Retinal pigment epithelial cell (primary cell): ENCODE measurements at regions not wholly inside any gene's neighbourhood (a gene's known extent, or its start where the extent isn't known, plus 50 kb on each side); places are given as distances from the start of the nearest gene placed in this dataset.
"Not testable (repeated sequence)": the region's sequence is repeated elsewhere in the genome, so short reads cannot be mapped to it uniquely, and the experiment has no call there.

Experiments
- DNase-seq: peaks from one replicate; pipeline ENCODE4 v3.0.0-alpha.2; 2010; ENCODE audit warnings: low read depth
- H3K4me3 ChIP-seq: 2 replicates; pipeline ENCODE4 v1.5.1; 2011; ENCODE audit warnings: mild to moderate bottlenecking, low read length, control low read depth, moderate library complexity
- CTCF ChIP-seq: conservative IDR thresholded peaks from 2 replicates; pipeline ENCODE4 v1.5.1; 2011; ENCODE audit warnings: low read depth, low read length, control low read depth, inconsistent platforms

- no peak overlapping the region for H3K4me3 ChIP-seq
- no peak for DNase-seq
- no peak for TF ChIP-seq CTCF
These were observed 182.9 kb upstream of the SLITRK6 start for GRCh38 chr13:85982102-85982501.

DNA sequence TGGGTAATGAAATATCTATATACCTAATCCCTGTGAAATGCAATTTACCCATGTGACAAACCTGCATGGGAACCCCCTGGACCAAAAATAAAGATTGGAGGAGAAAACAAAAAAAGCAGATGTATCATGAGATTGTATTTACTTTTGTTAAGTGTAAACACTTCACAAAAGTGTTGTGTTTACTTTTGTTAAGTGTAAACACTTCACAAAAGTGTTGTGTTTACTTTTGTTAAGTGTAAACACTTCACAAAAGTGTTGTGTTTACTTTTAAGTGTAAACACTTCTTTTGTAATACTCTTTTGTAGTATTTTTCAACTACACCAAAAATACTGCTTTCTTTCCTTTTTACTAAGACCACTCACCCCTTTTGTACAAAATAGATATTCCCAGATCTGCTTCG is 181.2 kb upstream of the SLITRK6 start:
- H3K4me3 ChIP-seq, DNase-seq: not testable (repeated sequence)

GRCh38 chr13:85976242-85976641 is 177.0 kb upstream of the SLITRK6 start:
- no peak overlapping the region for H3K4me3 ChIP-seq
- TF ChIP-seq CTCF, result no peak
- DNase-seq, result no peak

DNA sequence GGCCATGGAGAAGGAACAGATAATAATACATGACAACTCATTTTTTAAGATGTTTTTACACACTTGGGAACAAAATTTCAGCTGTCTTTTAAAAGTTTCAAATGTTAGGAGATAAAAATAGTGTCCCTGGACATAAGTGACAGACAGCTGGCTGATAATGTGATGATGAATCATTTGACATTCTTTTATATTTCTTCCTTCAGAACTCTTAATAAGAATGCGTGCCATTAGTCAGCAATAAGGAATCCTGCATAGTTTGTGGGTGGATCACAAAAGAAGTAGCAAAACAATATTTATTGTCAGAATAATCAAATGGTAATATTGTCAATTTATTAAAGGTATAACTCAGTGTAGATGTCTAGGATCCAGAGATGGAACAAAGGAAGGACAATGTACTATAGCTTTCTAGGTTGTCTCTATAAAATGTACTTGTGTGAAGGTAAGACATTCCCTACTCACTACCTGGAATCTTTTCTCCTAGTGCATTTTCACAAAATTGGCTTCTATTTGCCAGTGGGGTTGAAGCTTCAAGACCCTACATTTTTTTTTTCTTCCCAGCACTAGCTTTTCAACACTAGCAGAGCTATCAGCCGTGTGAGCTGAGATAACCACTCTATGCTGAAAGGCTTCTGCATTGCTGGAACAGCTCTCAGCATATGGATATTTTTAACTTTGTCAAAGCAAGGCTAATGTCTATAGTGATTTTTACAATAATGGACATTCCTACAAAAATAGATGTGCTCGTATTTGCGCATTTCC is 175.6 kb upstream of the SLITRK6 start:
- no peak overlapping the region for H3K4me3 ChIP-seq
- TF ChIP-seq CTCF, result no peak
- no peak for DNase-seq

- no peak overlapping the region for H3K4me3 ChIP-seq
- no peak for DNase-seq
- no peak for TF ChIP-seq CTCF
These were observed 171.5 kb upstream of the SLITRK6 start for GRCh38 chr13:85970727-85971126.

- DNase-seq, result no peak
- H3K4me3 ChIP-seq, result no peak overlapping the region
- TF ChIP-seq CTCF, result no peak
These were observed 170.1 kb upstream of the SLITRK6 start for GRCh38 chr13:85969331-85969730.

- no peak overlapping the region for H3K4me3 ChIP-seq
- DNase-seq, result no peak
- TF ChIP-seq CTCF, result no peak
These were observed 136.7 kb upstream of the SLITRK6 start for GRCh38 chr13:85935868-85936467.
